ENCODE measurements at regions not wholly inside any gene's neighbourhood (a gene's known extent, or its start where the extent isn't known, plus 50 kb on each side); places are given as distances from the start of the nearest gene placed in this dataset.
A peak's percentile ranks its signal among the peaks of the same experiment; 100 is the strongest.

DNA sequence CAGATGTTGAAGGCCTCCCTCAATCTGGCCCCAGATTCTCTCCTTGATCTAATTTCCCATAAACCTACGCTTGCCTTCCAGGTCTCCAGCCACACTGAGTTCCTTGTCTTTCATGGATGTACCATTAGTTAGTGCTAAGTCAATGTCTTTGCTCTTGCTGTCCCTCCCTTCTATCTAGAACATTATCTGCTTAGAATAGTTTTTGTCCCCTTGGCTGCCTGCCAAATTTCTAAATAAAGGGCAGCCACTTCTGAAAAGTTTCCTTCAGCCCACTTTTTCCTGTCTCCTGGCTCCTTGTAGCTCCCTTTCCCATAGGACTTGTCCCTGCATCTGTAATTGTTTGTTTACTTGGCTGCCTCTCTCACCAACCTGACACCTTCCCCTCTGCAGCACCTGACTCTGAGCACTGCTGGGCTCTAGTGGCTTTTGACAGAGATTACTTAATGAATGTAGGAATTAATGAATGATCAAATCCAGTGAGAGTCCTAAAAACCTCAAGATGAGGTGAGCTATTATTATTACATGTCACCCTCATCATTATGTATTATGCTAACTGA lies 58.3 kb downstream of the CXCL12 start:
- DNase-seq = no peak

- no peak for DNase-seq
Observed at GRCh38 chr10:44325596-44326307, 59.1 kb downstream of the CXCL12 start.

- DNase-seq = no peak
Observed at GRCh38 chr10:44325157-44325556, 59.7 kb downstream of the CXCL12 start.

- DNase-seq = no peak
Observed at GRCh38 chr10:44323838-44324237, 61.1 kb downstream of the CXCL12 start.

GRCh38 chr10:44322137-44322536 lies 62.8 kb downstream of the CXCL12 start:
- no peak for DNase-seq

GRCh38 chr10:44320756-44321155 lies 64.1 kb downstream of the CXCL12 start:
- no peak for DNase-seq

- no peak for DNase-seq
Observed at GRCh38 chr10:44317856-44318255, 67.0 kb downstream of the CXCL12 start.

GRCh38 chr10:44316922-44317215 lies 68.0 kb downstream of the CXCL12 start:
- no peak for DNase-seq

GRCh38 chr10:44316187-44316921 lies 68.5 kb downstream of the CXCL12 start:
- no peak for DNase-seq

GRCh38 chr10:44314802-44315460 lies 70.0 kb downstream of the CXCL12 start:
- no peak for DNase-seq

- DNase-seq = no peak
Observed at GRCh38 chr10:44313761-44314165, 71.1 kb downstream of the CXCL12 start.

DNA sequence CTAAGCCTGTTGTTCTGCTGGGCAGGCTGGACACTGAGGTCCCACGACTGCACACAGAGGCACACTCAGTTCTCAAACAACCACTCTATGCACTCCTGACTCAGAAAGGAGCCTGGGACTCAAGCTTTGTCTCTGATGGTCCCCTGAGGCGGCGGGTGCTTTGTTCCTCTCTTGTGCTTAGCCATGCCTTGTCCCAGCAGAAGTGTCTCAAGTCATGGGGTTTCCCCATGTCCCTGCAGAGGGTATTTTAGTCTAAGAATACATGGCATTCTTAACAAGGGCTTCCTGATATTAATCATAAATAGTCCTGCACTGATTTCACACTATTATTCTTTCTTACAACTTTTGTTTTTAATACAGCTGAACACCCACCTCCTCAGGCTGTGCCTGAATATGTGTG lies 72.5 kb downstream of the CXCL12 start:
- no peak for DNase-seq

DNA sequence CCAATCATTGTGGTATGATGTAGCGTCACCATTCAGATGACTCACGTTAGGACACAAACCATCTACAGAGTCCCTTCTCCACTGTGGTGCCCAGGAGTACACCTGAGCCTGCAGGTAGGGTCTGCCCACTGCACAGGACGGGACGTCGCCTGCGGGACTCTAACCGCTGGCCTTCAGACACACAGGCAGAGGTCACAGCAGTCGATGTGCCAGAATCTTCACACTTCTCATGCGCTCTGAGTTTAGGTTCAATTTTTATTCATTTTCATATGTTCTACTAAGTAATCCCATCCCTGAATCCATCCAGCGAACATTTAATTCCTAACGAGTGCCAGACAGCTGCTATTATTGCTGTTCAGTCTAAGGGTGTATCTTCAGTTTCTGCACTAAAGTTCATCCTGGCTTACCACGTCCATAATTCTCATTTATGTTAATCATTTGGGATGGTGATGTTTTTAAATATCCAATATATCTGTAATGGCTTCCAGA lies 73.3 kb downstream of the CXCL12 start:
- DNase-seq = no peak

GRCh38 chr10:44310762-44311562 lies 73.9 kb downstream of the CXCL12 start:
- peak; percentile 53 for DNase-seq

DNA sequence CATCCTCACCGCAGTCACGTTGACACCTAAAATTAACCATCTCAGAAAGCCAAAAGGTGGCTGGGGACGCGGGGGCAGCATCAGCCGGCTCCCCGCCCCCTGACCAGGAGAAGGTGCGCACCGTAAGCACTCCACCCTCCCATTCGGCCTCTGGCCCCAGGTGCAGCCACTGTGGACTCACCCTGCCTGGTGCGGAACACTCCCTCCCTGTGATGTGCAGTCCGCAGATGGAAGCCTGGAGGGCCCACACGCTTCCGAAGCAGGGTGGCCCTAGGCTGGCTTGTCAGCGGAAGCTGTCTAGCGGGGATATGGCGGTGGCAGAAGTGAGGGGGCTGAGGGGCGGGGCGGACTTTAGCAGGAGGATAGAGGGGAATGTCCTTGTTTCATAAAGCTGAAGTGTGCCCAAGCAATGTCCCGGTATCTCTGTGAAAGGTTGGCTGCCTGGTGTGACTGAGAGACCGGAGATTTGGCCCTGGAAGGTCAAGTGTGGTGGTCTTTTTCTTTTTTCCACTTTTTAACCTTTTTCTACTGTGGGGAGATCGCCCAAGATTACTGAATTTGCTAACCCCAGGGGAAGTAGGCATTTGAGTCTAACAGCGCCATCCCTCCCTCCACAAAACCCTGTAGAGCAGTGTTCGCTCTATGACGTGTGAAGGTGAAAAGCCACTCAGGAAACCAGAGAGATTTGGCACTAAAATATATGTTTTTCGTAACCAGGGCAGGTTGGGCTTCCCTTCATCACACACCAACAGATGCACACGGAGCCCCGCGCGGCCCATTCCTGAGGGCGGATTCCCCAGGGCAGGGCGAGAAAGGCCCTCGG lies 74.7 kb downstream of the CXCL12 start:
- no peak for DNase-seq

- no peak for DNase-seq
Observed at GRCh38 chr10:44309361-44309760, 75.5 kb downstream of the CXCL12 start.

DNA sequence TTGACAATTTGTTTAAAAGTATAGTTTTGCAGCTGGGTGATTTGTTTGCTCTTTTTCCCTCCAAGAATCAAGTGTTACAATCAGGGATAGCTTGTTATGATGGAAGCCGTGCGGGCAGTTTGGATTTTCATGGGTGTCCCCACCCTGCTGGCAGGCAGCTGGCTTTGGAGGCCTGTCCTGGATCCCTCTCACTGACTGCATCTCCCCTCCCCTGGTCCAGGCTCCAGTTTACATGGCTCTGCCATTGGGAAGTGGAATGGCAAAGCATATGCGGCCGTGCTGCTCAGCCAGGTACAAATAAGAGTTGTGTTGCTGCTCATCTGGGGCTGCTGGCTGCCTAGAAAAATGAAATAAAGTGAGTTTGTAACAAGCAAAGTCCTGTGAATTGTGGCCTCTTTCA lies 76.0 kb downstream of the CXCL12 start:
- DNase-seq = no peak

- DNase-seq = no peak
Observed at GRCh38 chr10:44307691-44308090, 77.2 kb downstream of the CXCL12 start.

GRCh38 chr10:44306762-44307161 lies 78.1 kb downstream of the CXCL12 start:
- no peak for DNase-seq

- DNase-seq = no peak
Observed at GRCh38 chr10:44306147-44306710, 78.7 kb downstream of the CXCL12 start.

GRCh38 chr10:44301781-44302355 lies 83.0 kb downstream of the CXCL12 start:
- no peak for DNase-seq

Data from activated effector memory CD4-positive, alpha-beta T cell treated with Interleukin-2 at 50 U/mL for 16 hours (primary cell).